Coronary artery (tissue), 2 donors: ENCODE measurements at regions not wholly inside any gene's neighbourhood (a gene's known extent, or its start where the extent isn't known, plus 50 kb on each side); places are given as distances from the start of the nearest gene placed in this dataset.
A peak's percentile ranks its signal among the peaks of the same experiment; 100 is the strongest.
"Not testable (repeated sequence)": the region's sequence is repeated elsewhere in the genome, so short reads cannot be mapped to it uniquely, and the experiment has no call there.

Source experiments
- DNase-seq: peaks from one replicate; pipeline ENCODE4 v3.0.0-alpha.2; 2017; ENCODE audit warnings: low spot score
- H3K27ac ChIP-seq, 2 donors: fragments of 200-600 bp; sonication (generic); one replicate each; pipeline ENCODE4 v1.5.1; 2016 to 2019
- H3K4me3 ChIP-seq: fragments of 200-600 bp; sonication (generic); 2 replicates; pipeline ENCODE4 v1.5.1; 2016; ENCODE audit warnings: mild to moderate bottlenecking, moderate library complexity
- TF ChIP-seq, protein P1 (sequence below): fragments of 200-600 bp; sonication (generic); IDR thresholded peaks from one replicate; pipeline ENCODE4 v1.5.1; 2019; ENCODE audit warnings: antibody characterized with exemption

DNA sequence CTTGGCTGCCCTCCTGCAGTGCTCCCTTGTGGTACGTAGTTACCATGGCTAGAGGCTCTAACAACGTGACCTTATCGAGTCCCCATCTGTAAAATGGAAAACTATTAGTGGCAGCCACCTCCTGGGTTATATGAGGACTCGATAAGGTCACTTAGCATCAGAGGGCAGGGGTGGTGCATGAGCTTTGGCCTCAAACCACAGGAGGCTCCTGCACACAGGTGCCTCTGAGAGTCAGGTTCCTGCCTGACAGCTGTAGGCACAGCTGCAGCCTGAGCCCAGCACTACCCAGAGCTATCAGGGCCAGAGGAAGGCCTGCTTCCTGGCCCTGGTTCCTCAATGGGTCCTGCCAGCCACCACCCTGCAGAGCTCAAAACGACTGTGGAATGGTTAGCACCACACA is 57.2 kb upstream of the SEC14L1 start:
- Histone ChIP-seq H3K4me3 (no peak overlapping the region), H3K27ac (no peak overlapping the region)
- no peak for DNase-seq
- TF ChIP-seq, protein P1, sequence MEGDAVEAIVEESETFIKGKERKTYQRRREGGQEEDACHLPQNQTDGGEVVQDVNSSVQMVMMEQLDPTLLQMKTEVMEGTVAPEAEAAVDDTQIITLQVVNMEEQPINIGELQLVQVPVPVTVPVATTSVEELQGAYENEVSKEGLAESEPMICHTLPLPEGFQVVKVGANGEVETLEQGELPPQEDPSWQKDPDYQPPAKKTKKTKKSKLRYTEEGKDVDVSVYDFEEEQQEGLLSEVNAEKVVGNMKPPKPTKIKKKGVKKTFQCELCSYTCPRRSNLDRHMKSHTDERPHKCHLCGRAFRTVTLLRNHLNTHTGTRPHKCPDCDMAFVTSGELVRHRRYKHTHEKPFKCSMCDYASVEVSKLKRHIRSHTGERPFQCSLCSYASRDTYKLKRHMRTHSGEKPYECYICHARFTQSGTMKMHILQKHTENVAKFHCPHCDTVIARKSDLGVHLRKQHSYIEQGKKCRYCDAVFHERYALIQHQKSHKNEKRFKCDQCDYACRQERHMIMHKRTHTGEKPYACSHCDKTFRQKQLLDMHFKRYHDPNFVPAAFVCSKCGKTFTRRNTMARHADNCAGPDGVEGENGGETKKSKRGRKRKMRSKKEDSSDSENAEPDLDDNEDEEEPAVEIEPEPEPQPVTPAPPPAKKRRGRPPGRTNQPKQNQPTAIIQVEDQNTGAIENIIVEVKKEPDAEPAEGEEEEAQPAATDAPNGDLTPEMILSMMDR: no peak

DNA sequence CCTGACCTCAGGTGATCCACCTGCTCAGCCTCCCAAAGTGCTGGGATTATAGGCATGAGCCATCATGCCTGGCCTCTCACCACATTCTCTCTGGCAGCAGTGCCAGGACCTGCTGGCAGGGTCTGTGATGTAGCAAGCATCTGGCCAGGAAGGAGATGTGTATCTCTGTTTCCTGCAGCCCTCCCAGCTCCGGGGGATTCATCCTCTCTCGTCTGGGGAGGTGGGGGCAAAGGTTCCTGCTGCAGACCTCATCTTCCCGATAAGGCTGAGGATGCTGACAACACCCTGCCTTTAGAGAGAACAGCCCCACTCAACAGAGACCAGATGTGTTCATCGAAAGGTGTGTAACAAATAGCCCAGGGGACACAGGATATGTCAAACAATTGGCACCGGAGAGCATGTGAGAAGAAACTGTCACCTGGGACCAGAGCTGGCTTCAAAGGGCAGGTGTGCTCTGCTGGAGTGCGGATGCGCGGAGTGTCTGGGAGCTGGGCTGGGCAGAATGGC is 54.8 kb upstream of the SEC14L1 start:
- Histone ChIP-seq H3K4me3 (no peak overlapping the region), H3K27ac (no peak overlapping the region)
- no peak for DNase-seq
- TF ChIP-seq, protein P1: no peak

DNA sequence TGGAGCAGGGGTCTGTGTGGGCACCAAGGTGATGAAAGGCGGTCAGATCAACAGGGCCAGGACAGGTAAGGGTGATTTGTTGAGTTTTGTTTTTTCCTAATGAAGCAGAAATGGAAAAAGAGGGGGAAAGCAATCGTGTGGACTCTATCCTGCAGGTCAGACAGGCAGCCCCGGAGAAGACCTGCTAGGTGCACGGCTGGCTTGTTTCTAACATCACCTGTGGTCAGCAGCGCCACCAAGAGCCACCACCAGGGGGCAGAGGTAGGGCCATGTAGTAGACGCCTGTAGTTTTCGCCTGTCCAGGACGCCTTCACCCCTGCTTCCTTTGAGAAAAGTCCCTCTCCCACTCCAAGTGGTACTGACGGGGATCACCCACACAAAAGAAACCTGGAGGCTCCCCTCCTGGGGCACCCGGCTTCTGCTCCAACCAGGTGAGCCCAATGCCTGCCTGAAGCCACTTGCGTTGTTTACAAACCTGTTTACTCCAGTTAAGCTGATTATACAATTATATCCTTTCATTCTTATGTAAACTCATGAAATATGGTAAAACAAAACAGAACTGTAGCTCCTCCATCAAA is 54.2 kb upstream of the SEC14L1 start:
- H3K4me3 ChIP-seq: no peak overlapping the region
- TF ChIP-seq, protein P1: peak; percentile 65
- H3K27ac ChIP-seq: no peak overlapping the region
- DNase-seq: peak; percentile 82

DNA sequence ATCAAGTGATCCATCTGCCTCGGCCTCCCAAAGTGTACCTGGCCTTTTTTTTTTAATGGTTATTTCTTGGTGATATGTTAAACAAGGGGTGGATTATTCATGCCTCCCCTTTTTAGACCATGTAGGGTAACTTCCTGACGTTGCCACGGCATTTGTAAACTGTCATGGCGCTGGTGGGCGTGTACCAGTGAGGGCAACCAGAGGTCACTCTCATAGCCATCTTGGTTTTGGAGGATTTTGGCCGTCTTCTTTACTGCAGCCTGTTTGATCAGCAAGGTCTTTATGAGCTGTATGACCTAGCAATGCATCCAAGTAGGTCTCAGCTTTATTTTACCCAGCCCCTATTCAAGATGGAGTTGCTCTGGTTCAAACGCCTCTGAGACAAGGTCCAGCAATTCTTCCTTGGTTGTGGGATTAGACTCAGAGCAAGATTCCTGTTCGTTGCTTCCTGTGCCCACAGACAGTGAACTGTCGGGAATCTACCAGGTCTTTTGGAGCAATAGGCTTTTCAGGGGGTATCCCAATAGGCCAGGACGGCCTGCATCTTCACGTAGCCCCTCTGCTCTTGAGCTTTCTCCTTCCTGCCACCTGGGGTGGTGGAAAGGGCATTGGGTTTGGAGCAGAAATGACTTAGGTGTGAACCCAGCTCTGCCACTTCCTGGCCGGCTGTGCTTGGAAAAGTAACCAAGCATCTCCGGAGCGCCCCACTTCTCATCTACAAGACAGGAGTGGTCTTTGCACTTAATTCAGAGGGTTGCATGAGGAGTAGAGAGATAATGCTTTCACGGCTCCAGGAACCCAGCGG is 52.9 kb upstream of the SEC14L1 start:
- Histone ChIP-seq H3K27ac (peak overlapping the region; percentile 77 to 89), H3K4me3 (peak overlapping the region; percentile 78)
- TF ChIP-seq, protein P1: no peak
- no peak for DNase-seq

DNA sequence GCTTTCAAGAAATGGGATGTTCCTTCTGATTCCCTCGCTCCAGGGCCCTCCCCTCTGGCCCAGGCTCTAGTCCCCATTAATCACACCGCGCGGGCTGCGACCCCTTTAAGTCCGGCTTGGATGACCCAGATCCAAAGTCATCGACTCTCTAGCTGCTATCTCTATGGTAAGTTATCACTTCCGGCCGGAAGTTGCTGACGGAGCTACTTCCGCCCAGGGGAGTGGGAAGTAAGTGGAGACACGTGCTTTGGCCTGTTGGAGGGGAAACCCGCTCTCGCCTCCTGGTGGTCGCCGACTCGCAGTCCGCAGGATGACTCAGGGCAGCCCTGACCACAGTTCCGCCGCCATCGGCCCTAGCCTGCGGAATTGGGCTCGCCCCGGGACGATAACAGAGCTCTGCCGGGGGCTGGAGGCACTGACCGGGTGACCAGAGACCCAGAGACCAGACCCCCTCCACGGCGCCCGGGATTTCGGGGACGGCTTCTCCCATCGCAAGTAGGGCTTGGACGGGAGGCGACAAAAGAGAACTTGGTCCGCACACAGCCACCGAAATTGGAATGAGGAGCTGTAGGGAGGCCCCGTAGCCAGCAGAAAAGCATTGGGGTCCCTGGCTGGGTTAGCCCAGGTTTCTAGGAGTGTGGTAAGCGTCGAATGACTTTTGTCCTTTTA is 52.2 kb upstream of the SEC14L1 start:
- peak; percentile 96 for DNase-seq
- TF ChIP-seq, protein P1: peak; percentile 47
- H3K27ac ChIP-seq: peak overlapping the region; percentile 77 to 89
- H3K4me3 ChIP-seq: peak overlapping the region; percentile 78

DNA sequence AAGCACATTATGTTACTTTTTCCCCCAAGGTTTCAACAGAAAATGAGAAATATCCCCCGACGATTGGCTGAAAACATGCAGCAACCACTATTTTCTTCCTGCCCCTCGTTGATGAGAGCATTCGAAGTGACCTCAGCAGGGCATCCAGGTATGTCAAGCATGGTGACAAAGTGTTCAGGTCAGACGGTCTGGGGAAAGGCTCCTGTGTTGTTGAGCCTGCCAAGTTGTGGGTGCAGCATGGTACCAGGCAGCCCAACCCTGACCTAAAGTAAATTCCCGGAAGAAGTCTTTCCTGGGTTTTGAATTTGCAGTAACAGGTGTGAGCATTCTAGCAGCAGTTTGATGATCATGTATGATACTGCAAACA is 51.7 kb upstream of the SEC14L1 start:
- TF ChIP-seq, protein P1: no peak
- no peak for DNase-seq

DNA sequence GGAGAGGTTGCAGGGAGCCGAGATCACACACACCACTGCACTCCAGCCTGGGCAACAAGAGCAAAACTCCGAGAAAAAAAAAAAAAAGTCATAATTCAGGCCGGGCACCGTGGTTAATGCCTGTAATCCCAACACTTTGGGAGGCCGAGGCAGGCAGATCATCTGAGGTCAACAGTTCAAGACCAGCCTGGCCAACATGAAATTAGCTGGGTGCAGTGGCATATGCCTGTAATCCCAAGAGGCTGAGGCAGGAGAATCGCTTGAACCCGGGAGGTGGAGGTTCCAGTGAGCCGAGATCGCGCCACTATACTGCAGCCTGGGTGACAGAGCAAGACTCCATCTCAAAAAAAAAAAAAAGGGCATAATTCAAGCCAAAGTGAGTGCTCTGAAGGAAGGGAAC is 50.8 kb upstream of the SEC14L1 start:
- not testable (repeated sequence) for DNase-seq, H3K4me3 ChIP-seq
- H3K27ac ChIP-seq: peak overlapping the region in 1 of 2 donors; percentile 77

More for the DNA sequence above, 51.7 kb upstream of the SEC14L1 start:
- Histone ChIP-seq H3K4me3 (peak overlapping the region; percentile 78), H3K27ac (peak overlapping the region; percentile 77 to 89)
